Neural progenitor cell (in vitro differentiated cells): ENCODE measurements at regions not wholly inside any gene's neighbourhood (a gene's known extent, or its start where the extent isn't known, plus 50 kb on each side); places are given as distances from the start of the nearest gene placed in this dataset.
A peak's percentile ranks its signal among the peaks of the same experiment; 100 is the strongest.

Experiments used
- DNase-seq: peaks from one replicate; pipeline ENCODE4 v3.0.0-alpha.2; 2016; ENCODE audit warnings: low spot score
- H2AFZ ChIP-seq: fragments of 200-600 bp; sonication (generic); replicated peaks from 2 replicates; pipeline ENCODE4 v1.6.1; 2016; ENCODE audit warnings: antibody characterized with exemption
- H3F3A ChIP-seq: fragments of 200-600 bp; sonication (generic); 2 replicates; pipeline ENCODE4 v1.6.1; 2016; ENCODE audit warnings: antibody characterized with exemption, low read depth
- H3K27ac ChIP-seq: fragments of 200-600 bp; sonication (generic); 2 replicates; pipeline ENCODE4 v1.5.1; 2016; ENCODE audit warnings: mild to moderate bottlenecking
- H3K27me3 ChIP-seq: fragments of 200-600 bp; sonication (generic); 2 replicates; pipeline ENCODE4 v1.6.1; 2016; ENCODE audit warnings: mild to moderate bottlenecking, moderate library complexity
- H3K36me3 ChIP-seq: fragments of 200-600 bp; sonication (generic); 2 replicates; pipeline ENCODE4 v1.5.1; 2016
- H3K4me1 ChIP-seq: fragments of 200-600 bp; sonication (generic); 2 replicates; pipeline ENCODE4 v1.6.1; 2016; ENCODE audit warnings: mixed run types
- H3K4me2 ChIP-seq: fragments of 200-600 bp; sonication (generic); 2 replicates; pipeline ENCODE4 v1.6.1; 2016
- H3K4me3 ChIP-seq: fragments of 200-600 bp; sonication (generic); 2 replicates; pipeline ENCODE4 v1.5.1; 2016
- H3K79me2 ChIP-seq: fragments of 200-600 bp; sonication (generic); 2 replicates; pipeline ENCODE4 v1.6.1; 2016; ENCODE audit warnings: low read depth
- H3K9ac ChIP-seq: fragments of 200-600 bp; sonication (generic); 2 replicates; pipeline ENCODE4 v1.6.1; 2016
- H3K9me3 ChIP-seq: fragments of 200-600 bp; sonication (generic); 2 replicates; pipeline ENCODE4 v1.5.1; 2016; ENCODE audit warnings: low read depth
- H4K20me1 ChIP-seq: fragments of 200-600 bp; sonication (generic); 2 replicates; pipeline ENCODE4 v1.6.1; 2016; ENCODE audit warnings: low read depth
- H3K27ac Mint-ChIP-seq: 3 replicates; pipeline ENCODE4 v1.8.0; 2021; ENCODE audit warnings: mixed read lengths
- H3K27me3 Mint-ChIP-seq: 2 replicates; pipeline ENCODE4 v1.8.0; 2022; ENCODE audit warnings: low read depth, mild to moderate bottlenecking, inconsistent platforms, moderate library complexity, mixed read lengths; ENCODE audit not compliant: insufficient read depth
- H3K36me3 Mint-ChIP-seq: 3 replicates; pipeline ENCODE4 v1.8.0; 2021; ENCODE audit warnings: mixed read lengths
- H3K4me1 Mint-ChIP-seq: 3 replicates; pipeline ENCODE4 v1.8.0; 2021; ENCODE audit warnings: mixed read lengths
- H3K4me3 Mint-ChIP-seq: 3 replicates; pipeline ENCODE4 v1.8.0; 2021; ENCODE audit warnings: mild to moderate bottlenecking, moderate library complexity, mixed read lengths
- H3K9me3 Mint-ChIP-seq: 3 replicates; pipeline ENCODE4 v1.8.0; 2020; ENCODE audit warnings: mixed read lengths
- EZH2 ChIP-seq: fragments of 200-600 bp; sonication (generic); IDR thresholded peaks from 2 replicates; pipeline ENCODE4 v1.6.1; 2017; ENCODE audit warnings: antibody characterized with exemption, mild to moderate bottlenecking, moderate library complexity
- EZH2phosphoT487 ChIP-seq: fragments of 200-600 bp; sonication (generic); IDR thresholded peaks from 2 replicates; pipeline ENCODE4 v1.6.1; 2017; ENCODE audit warnings: antibody characterized with exemption
- TF ChIP-seq, protein P1 (sequence below): fragments of 200-600 bp; sonication (generic); IDR thresholded peaks from 2 replicates; pipeline ENCODE4 v1.5.1; 2017; ENCODE audit warnings: antibody characterized with exemption, mild to moderate bottlenecking

DNA sequence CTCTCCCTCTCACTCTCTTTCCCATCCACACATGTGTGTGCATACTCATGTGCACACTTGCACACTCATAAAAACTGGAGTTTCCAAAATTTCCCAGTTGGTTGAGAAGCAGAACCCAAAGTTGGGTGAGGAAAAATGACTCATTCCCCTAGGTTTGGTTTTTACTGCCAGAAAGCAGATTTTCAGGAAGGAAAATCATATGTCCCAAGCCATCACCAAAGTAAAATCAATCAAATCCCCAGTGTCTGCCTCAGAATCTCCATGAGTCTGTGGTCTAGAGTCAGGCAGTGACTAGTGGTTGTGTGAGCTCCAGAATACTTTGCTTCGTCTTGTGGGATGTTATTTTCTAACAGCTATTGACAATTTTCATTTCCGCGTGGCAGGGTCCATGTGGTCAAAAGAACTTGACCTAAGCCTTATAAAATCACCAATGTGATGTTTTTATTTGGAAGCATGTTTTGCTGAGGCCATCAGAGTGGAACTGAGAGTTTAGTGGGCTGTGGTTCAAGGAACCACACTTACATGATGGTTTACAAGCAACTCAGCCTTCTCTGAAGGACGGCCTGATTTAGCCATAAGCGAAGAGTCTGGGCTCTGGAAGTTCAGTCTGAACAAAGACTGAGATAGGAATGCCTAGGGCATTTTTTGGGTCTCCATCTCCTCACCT is 81.9 kb upstream of the CCN6 start:
- Mint-ChIP-seq H3K27ac (no peak overlapping the region), H3K4me3 (no peak overlapping the region), H3K27me3 (peaks cover 5% of the 10 kb centered on the region), H3K36me3 (no peaks in the 10 kb centered on the region), H3K4me1 (peaks cover 24% of the 10 kb centered on the region), H3K9me3 (no peaks in the 10 kb centered on the region)
- H3K4me2 ChIP-seq = no peak overlapping the region
- no peaks in the 10 kb centered on the region for H4K20me1 ChIP-seq
- H3K4me3 ChIP-seq = no peak overlapping the region
- no peaks in the 10 kb centered on the region for H3K36me3 ChIP-seq
- no peak overlapping the region for H2AFZ ChIP-seq
- no peak for TF ChIP-seq EZH2
- TF ChIP-seq, protein P1, sequence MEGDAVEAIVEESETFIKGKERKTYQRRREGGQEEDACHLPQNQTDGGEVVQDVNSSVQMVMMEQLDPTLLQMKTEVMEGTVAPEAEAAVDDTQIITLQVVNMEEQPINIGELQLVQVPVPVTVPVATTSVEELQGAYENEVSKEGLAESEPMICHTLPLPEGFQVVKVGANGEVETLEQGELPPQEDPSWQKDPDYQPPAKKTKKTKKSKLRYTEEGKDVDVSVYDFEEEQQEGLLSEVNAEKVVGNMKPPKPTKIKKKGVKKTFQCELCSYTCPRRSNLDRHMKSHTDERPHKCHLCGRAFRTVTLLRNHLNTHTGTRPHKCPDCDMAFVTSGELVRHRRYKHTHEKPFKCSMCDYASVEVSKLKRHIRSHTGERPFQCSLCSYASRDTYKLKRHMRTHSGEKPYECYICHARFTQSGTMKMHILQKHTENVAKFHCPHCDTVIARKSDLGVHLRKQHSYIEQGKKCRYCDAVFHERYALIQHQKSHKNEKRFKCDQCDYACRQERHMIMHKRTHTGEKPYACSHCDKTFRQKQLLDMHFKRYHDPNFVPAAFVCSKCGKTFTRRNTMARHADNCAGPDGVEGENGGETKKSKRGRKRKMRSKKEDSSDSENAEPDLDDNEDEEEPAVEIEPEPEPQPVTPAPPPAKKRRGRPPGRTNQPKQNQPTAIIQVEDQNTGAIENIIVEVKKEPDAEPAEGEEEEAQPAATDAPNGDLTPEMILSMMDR = no peak
- TF ChIP-seq EZH2phosphoT487 = no peak
- no peaks in the 10 kb centered on the region for H3K27me3 ChIP-seq
- no peaks in the 10 kb centered on the region for H3K9me3 ChIP-seq
- H3K27ac ChIP-seq = no peak overlapping the region
- no peak overlapping the region for H3K9ac ChIP-seq
- no peak for DNase-seq
- H3K4me1 ChIP-seq = no peaks in the 10 kb centered on the region
- no peaks in the 10 kb centered on the region for H3F3A ChIP-seq
- no peaks in the 10 kb centered on the region for H3K79me2 ChIP-seq

DNA sequence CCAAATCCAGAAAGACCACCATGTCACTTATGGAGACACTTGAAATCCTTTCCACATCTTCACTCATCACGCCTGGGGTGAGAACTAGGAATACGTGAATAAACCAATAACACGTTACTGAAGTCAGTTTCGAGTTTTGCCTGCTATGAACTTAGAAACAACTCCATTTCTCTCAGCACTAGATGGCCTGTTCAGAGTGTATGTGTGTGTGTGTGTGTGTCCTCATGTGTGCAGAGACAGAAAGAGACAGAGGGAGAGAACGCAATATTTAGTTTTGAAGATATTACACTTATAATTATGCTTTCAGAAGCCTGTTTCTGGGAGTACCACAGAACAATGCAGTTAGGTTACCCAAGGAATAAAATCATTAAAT is 81.2 kb upstream of the CCN6 start:
- Histone ChIP-seq H3K27ac (no peak overlapping the region), H3K27me3 (no peaks in the 10 kb centered on the region), H3K79me2 (no peaks in the 10 kb centered on the region), H3K4me3 (no peak overlapping the region), H3K9me3 (no peaks in the 10 kb centered on the region), H3K36me3 (no peaks in the 10 kb centered on the region), H3K4me2 (no peak overlapping the region), H2AFZ (no peak overlapping the region), H3K9ac (no peak overlapping the region), H3F3A (no peaks in the 10 kb centered on the region), H4K20me1 (no peaks in the 10 kb centered on the region), H3K4me1 (no peaks in the 10 kb centered on the region)
- Mint-ChIP-seq H3K4me1 (peaks cover 24% of the 10 kb centered on the region), H3K36me3 (no peaks in the 10 kb centered on the region), H3K27me3 (peaks cover 4% of the 10 kb centered on the region), H3K4me3 (no peak overlapping the region), H3K27ac (peak overlapping the region; percentile 52), H3K9me3 (no peaks in the 10 kb centered on the region)
- DNase-seq = no peak
- TF ChIP-seq EZH2phosphoT487 (no peak), EZH2 (no peak)
- TF ChIP-seq, protein P1 = no peak

DNA sequence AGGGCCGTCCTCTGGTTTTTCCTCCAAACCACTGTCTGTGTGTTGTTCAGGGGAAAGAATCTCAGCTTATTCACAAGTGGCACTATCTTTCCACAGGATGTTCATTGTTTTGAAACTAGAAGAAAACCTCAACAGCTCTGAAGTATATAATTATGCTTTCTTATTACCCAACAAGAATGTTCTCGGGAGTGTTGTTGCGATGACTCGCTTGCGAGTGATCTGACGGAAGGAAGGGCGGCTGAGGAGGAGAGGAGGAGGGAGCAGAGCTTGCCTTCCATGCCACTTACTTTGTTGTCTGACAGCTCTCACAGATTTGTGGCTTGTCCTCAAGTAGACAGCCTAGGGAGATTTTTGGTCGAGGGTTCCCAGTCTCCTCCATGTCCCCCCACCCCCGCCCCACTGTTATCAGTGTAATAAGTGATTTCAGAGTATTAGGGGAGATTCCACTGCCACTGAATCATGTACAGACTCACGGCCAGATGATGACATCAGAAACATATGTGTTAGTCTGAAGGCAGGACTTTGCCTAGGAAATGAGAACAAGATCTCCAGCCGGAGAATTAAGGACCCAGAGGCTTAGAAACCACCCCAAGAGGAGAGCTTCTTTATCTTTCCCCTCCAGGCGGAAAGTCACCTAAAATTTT is 80.7 kb upstream of the CCN6 start:
- no peak overlapping the region for H3K27ac ChIP-seq
- no peaks in the 10 kb centered on the region for H3K4me1 ChIP-seq
- Mint-ChIP-seq H3K9me3 (no peaks in the 10 kb centered on the region), H3K27me3 (peaks cover 3% of the 10 kb centered on the region), H3K27ac (peak overlapping the region; percentile 79), H3K36me3 (no peaks in the 10 kb centered on the region), H3K4me1 (peaks cover 25% of the 10 kb centered on the region), H3K4me3 (peak overlapping the region; percentile 18)
- DNase-seq = no peak
- H3K9me3 ChIP-seq = no peaks in the 10 kb centered on the region
- H3K36me3 ChIP-seq = no peaks in the 10 kb centered on the region
- TF ChIP-seq EZH2 = no peak
- TF ChIP-seq, protein P1 = no peak
- TF ChIP-seq EZH2phosphoT487 = no peak
- H3F3A ChIP-seq = no peaks in the 10 kb centered on the region
- H3K4me2 ChIP-seq = no peak overlapping the region
- no peak overlapping the region for H3K9ac ChIP-seq
- no peaks in the 10 kb centered on the region for H3K27me3 ChIP-seq
- H3K4me3 ChIP-seq = no peak overlapping the region
- no peaks in the 10 kb centered on the region for H4K20me1 ChIP-seq
- no peak overlapping the region for H2AFZ ChIP-seq
- no peaks in the 10 kb centered on the region for H3K79me2 ChIP-seq
